Calu3 (cell line): ENCODE measurements at regions not wholly inside any gene's neighbourhood (a gene's known extent, or its start where the extent isn't known, plus 50 kb on each side); places are given as distances from the start of the nearest gene placed in this dataset.

Experiments
- BruUV-seq: library from RNA; stranded (reverse); fragments of 400-500 nt; replicated peaks from 2 replicates; lab custom pipeline; 2021; lab: Mats Ljungman, UMichigan
- CTCF ChIA-PET: fragments of 300-600 bp; sonication (Branson Sonifier 250); formaldehyde crosslinking; loops from one replicate; lab custom pipeline; 2022; ENCODE audit warnings: antibody characterized with exemption; lab: Charles Lee
- DNase-seq: peaks from one replicate; pipeline ENCODE4 v3.0.0; 2022
- H3K27ac Mint-ChIP-seq: one replicate; pipeline ENCODE4 v1.8.0; 2022; ENCODE audit warnings: mixed read lengths; ENCODE audit not compliant: unreplicated experiment
- H3K27me3 Mint-ChIP-seq: one replicate; pipeline ENCODE4 v1.8.0; 2022; ENCODE audit warnings: mixed read lengths; ENCODE audit not compliant: unreplicated experiment
- H3K36me3 Mint-ChIP-seq: one replicate; pipeline ENCODE4 v1.8.0; 2022; ENCODE audit warnings: mild to moderate bottlenecking, moderate library complexity, mixed read lengths; ENCODE audit not compliant: insufficient read depth, unreplicated experiment
- H3K4me1 Mint-ChIP-seq: one replicate; pipeline ENCODE4 v1.8.0; 2022; ENCODE audit warnings: mild to moderate bottlenecking, low read depth, mixed read lengths; ENCODE audit not compliant: unreplicated experiment
- H3K4me3 Mint-ChIP-seq: one replicate; pipeline ENCODE4 v1.8.0; 2022; ENCODE audit warnings: mild to moderate bottlenecking, low read depth, moderate library complexity, mixed read lengths; ENCODE audit not compliant: unreplicated experiment
- H3K9me3 Mint-ChIP-seq: one replicate; pipeline ENCODE4 v1.8.0; 2022; ENCODE audit warnings: low read depth, mixed read lengths; ENCODE audit not compliant: unreplicated experiment
- CTCF ChIP-seq: fragments of 200-600 bp; IDR thresholded peaks from one replicate; pipeline ENCODE4 v1.8.0; 2022; ENCODE audit warnings: antibody characterized with exemption; ENCODE audit not compliant: unreplicated experiment
- intact Hi-C: fragments of 100-400 bp; cut with micrococcal nuclease; formaldehyde crosslinking; loops from one replicate; pipeline ENCODE4 v1.10.0; 2022; ENCODE audit not compliant: unreplicated experiment

GRCh38 chr10:42883993-42884983, 101.7 kb downstream of the BMS1 start:
- no peak for TF ChIP-seq CTCF
- no TSS peak for BruUV-seq
- no peak for DNase-seq
- peaks cover 7% of the 10 kb centered on the region for H3K9me3 Mint-ChIP-seq
- no peaks in the 10 kb centered on the region for H3K36me3 Mint-ChIP-seq
- no peaks in the 10 kb centered on the region for H3K4me1 Mint-ChIP-seq
- CTCF ChIA-PET: no interaction called here
- H3K27me3 Mint-ChIP-seq: peaks cover 69% of the 10 kb centered on the region
- no peak overlapping the region for H3K4me3 Mint-ChIP-seq
- no peak overlapping the region for H3K27ac Mint-ChIP-seq
- intact Hi-C loops: no loop called here

GRCh38 chr10:42885491-42886270, 103.1 kb downstream of the BMS1 start:
- Mint-ChIP-seq H3K9me3 (peaks cover 4% of the 10 kb centered on the region), H3K27me3 (peaks cover 55% of the 10 kb centered on the region), H3K4me1 (no peaks in the 10 kb centered on the region), H3K4me3 (no peak overlapping the region), H3K27ac (no peak overlapping the region), H3K36me3 (no peaks in the 10 kb centered on the region)
- no peak for DNase-seq
- intact Hi-C loops: no loop called here
- TF ChIP-seq CTCF: no peak
- CTCF ChIA-PET: no interaction called here
- no TSS peak for BruUV-seq

- no peak for DNase-seq
- H3K4me3 Mint-ChIP-seq: no peak overlapping the region
- TF ChIP-seq CTCF: no peak
- CTCF ChIA-PET: no interaction called here
- H3K27ac Mint-ChIP-seq: no peak overlapping the region
- intact Hi-C loops: no loop called here
- peaks cover 33% of the 10 kb centered on the region for H3K27me3 Mint-ChIP-seq
- no TSS peak for BruUV-seq
- no peaks in the 10 kb centered on the region for H3K9me3 Mint-ChIP-seq
- H3K36me3 Mint-ChIP-seq: no peaks in the 10 kb centered on the region
- H3K4me1 Mint-ChIP-seq: no peaks in the 10 kb centered on the region
These were observed 105.3 kb downstream of the BMS1 start for GRCh38 chr10:42887734-42888503.

- H3K4me3 Mint-ChIP-seq: no peak overlapping the region
- intact Hi-C loops: no loop called here
- no TSS peak for BruUV-seq
- no peak overlapping the region for H3K27ac Mint-ChIP-seq
- DNase-seq: no peak
- H3K27me3 Mint-ChIP-seq: peaks cover 26% of the 10 kb centered on the region
- H3K36me3 Mint-ChIP-seq: no peaks in the 10 kb centered on the region
- CTCF ChIA-PET: no interaction called here
- H3K4me1 Mint-ChIP-seq: no peaks in the 10 kb centered on the region
- no peak for TF ChIP-seq CTCF
- H3K9me3 Mint-ChIP-seq: no peaks in the 10 kb centered on the region
These were observed 106.0 kb downstream of the BMS1 start for GRCh38 chr10:42888504-42889095.
